Stimulated activated CD8-positive, alpha-beta memory T cell treated with anti-CD3 and anti-CD28 coated beads, Interleukin-7, amount 100 ng/mL, for 48 hours (primary cell): ENCODE measurements at regions not wholly inside any gene's neighbourhood (a gene's known extent, or its start where the extent isn't known, plus 50 kb on each side); places are given as distances from the start of the nearest gene placed in this dataset.

Source experiments
- DNase-seq, 2 donors: peaks; one replicate each; pipeline ENCODE4 v3.0.0-alpha.2; 2020; ENCODE audit warnings: low read depth in 1 of 2; ENCODE audit errors: extremely low read depth in 1 of 2

DNA sequence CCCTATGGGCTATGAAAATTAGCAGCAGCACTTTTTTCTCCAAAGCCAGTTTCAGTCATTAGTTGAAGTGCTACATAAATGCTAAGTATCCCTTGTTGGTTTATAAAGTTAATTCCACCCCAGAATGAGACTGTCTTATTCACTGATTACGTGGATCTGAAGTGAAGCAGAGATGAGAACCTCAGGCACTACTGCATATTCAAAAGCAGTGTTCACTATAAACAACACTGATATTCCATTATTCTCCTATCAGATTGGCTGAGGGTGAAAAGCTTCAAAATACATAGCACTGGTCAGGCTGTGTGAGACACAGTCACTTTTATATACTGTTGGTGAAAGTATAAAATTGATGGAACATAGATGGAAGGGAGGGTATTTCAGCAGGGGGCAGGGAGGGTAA, 395.7 kb upstream of the RARB start:
- no peak for DNase-seq

GRCh38 chr3:25033407-25034029, 394.5 kb upstream of the RARB start:
- peak in 1 of 2 donors; percentile 1 for DNase-seq

DNA sequence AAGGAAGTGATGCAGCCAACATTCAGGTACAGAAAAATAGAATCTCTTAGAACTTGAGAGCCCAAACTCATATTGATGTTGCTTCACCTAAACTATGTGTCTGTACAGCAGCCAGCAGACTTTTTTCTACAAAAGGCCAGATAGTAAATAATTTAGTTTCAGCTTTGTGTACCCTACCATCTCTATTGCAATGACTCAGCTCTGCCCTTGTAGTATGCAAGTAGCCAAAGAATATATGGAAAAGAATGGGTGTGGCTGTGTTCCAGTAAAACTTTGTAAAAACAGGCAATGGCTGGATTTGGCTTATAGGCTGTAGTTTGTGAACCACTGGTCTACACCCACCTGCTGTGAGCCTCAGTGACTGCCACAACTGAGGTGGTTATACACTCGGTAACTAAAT, 392.5 kb upstream of the RARB start:
- no peak for DNase-seq

- no peak for DNase-seq
Measured at GRCh38 chr3:25036633-25037032, 391.4 kb upstream of the RARB start.

DNA sequence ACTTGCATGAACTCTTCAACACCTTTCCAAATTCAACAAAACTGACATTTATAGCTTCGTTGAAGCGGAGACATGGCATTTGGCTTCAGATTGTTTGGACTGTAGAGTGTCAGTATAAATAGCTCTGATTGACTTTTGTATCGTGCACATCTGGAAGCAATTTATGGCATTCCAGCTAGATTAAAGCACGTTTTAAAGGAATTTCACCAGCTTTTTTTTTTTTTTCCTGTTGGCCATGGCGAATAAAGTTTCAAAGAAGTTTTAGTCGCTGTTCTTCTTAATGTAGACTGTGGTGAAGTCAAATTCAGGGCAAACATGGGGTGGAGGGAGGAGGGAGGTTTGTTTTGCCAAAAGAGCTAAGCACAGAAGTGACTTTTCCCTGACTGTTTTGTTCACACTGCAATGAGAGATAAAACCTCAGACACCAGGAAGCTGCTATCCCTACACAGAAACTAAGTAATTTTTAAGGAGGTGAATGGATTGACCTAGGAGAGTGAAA, 391.0 kb upstream of the RARB start:
- no peak for DNase-seq

GRCh38 chr3:25038271-25038670, 389.8 kb upstream of the RARB start:
- DNase-seq, result no peak

GRCh38 chr3:25038922-25039321, 389.1 kb upstream of the RARB start:
- no peak for DNase-seq

- DNase-seq, result no peak
Measured at GRCh38 chr3:25040748-25041147, 387.3 kb upstream of the RARB start.

GRCh38 chr3:25041871-25042584, 386.0 kb upstream of the RARB start:
- no peak for DNase-seq

DNA sequence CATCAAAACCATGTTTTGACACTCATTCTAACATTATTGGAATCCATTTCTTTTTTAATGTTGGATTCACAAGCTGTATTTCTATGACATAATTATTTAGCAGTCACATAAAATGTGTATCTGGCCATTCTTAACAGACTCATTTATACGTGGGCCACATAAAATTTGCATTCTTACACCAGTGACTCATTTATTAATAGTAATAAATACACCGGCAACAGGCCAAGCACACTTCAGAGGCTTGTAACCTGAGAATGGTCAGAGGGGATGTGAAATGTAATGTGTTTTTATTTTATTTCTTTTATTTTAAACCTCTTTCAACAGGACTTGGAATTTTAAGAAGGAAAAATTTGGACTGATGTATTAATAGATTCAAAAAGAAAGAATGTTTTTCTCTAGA, 384.9 kb upstream of the RARB start:
- no peak for DNase-seq

DNA sequence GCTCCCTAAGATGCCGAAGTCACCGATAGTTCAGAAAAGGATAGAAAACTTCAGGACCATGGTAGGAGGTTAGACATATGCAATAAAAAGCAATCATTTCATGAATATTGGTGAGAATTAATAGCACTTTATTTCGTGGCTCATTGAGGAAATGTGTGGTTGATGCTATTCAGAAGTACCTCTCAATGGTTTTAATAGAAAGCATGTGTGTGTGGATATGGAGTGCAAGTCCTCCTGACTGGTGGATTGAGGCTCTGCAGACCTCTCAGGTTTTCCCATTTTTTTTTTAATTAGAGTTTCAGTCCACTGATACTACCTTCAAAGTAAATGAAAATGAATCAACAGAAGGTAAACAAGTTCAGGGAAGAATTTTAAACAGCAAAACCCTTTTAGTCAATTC, 384.3 kb upstream of the RARB start:
- no peak for DNase-seq

DNA sequence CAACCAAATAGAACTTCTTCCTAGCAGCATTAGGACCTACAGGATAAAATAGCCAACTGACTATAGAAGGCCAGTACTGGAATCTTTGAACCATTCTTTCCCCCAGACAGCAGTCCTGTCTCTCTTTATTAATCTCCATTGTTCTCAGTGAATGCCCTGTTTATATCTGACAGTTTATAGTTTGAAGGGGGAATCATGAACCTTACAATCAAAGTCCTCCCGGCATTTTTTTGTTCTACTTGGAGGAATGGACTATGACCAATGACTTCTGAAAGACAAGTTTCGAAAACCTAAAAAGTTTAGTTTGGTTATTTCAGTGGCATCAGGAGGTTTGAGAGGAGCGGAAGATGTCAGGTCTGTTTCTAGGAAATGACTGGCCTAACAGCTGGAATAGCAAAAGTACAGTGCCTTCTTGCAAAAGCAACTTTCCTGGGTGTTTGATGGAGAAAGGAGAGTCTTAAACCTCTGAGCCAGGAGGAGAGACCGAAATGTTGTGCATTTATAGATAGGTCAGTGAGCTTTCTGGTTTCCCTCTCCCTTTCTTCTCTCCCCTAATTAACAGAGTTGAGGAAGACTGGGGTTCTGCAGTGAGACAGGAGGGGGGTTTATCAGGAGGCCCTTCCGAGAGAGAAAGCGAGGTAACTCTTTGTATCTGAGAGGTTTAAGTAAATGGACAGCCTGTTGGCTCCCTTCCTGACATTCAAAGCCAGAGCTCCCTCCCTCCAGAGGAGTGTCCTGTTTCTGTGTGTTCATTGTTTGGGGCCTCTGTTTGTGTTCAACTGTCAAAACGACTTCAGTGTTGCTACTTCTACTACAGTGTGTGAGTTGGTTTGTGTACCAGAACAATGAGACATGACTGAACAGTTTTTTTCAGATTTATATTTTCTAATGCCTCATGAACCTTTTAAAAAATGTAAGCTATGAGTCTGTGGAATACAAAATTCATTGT, 383.0 kb upstream of the RARB start:
- DNase-seq, result no peak

DNA sequence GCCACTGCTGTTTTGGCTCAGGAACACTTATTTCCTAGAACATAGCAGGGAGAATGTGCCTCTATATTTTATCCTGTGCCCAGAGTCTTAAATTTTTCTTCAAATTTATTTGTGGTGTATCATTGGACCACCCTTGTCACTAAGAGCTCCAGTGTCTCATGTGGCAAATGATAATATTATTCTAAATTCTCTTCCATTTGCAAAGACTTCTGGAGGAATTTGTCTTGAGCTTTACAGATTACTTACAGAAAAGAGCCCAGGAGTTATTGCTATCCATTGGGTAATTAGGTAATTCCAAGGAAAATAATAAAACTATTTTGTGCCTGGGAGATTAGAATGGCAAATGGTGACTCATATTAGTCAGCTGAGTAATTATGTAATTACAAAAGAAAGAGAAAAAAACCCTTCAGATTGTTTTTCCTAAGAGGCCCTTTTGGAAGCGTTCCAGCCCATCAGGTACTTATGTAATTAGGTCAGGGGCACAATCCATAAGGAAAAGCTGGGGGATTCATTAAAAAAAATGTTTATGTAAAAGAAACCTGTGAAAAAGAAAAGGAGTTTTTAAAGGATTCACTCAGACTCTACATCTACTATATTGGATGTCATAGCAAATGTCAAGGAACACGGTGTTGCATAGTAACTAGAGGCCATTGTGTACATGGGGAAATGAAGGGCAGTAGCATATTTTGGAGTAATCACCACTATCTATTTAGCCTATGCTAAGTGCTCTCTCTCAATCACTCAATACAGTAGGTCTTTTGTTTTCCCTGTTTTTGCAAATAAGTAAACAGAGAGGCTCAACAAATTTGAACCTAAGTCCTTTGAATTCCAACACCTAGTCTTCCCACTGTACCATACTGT, 380.9 kb upstream of the RARB start:
- no peak for DNase-seq

DNA sequence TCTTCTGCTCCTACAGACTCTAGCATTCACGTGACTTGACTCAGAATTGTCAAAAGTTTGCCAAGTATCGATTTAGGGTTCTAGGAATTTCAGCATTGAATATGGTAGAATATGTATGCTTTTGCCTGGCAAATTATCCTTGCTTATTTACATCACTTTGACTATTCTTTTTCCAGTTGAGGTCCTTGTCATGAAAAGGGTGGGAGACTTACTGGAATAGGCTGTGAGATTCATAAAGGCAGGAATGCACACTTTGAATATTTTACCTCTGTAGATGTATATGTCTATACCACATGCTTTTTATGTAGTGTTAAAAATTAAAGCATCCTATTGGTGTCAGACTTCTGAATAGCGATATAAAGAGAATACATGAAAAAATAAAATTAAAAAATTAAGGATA, 378.8 kb upstream of the RARB start:
- DNase-seq, result no peak

DNA sequence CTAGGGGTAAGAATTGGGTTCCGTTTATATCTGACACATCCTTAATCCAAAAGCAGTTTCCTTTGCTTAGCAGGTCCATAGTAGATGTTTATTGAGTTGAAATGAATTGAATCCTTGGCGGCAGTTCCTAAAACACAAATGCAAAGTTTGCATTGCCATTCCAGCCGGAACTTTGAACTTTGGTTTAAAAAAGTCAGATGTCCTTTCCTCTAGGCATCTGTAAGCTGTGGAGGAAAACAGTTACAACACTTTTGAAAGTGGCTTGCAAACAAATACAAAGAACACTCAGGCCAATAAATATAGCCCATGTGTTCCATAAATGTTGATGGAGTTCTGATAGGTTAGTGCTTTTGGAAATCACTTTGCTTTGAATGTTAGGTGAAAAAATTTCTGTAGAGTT, 374.7 kb upstream of the RARB start:
- DNase-seq, result no peak

GRCh38 chr3:25056036-25056755, 371.9 kb upstream of the RARB start:
- DNase-seq, result no peak

GRCh38 chr3:25056803-25057351, 371.2 kb upstream of the RARB start:
- DNase-seq, result no peak

DNA sequence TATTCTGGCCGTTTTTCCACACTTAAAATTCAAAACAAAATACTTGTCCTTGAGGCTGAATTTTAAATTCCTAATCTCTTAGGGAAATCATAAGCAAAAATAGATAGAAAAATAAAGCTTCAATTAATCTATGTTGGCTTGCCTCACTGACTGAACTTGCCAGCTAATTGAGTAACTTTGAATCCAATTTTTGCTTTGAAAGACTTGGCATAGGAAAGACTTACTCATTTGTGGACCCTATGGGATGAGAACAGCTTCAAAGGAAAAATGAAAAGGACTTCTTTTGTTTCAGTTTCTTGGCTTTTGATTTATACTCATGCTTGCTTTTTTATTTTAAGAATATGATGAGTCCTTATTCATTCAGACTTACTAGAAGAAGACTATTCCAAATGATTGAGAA, 370.7 kb upstream of the RARB start:
- DNase-seq, result no peak

DNA sequence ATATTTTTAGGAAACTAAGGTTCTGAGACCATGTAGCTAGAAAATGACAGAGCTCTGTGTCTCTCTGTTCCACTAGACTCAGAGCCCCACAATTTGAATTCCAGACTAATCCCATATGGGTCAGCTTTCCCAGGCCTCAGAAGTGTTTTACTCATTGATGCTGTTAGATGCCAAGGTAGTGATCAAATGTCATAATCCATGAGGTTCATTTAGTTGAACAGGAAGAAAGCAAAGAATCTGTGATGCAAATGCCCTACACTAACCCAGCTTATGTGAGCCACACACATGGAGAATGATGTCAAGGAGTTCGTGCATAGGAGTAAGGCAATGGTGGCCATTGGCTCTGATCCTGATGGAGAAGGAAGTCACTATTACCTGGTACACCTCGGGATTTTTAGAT, 363.4 kb upstream of the RARB start:
- DNase-seq, result no peak

- no peak for DNase-seq
Measured at GRCh38 chr3:25069970-25070369, 358.1 kb upstream of the RARB start.
